IMR-90 (cell line): ENCODE measurements at regions not wholly inside any gene's neighbourhood (a gene's known extent, or its start where the extent isn't known, plus 50 kb on each side); places are given as distances from the start of the nearest gene placed in this dataset.

ENCODE experiments used
- ATAC-seq: fragments of 200-7000 bp; cut with Tn5 transposase; 2 replicates; pipeline ENCODE4 v1.9.1; 2020; ENCODE audit warnings: low read depth, mild to moderate bottlenecking, moderate library complexity
- BruUV-seq: library from RNA; stranded (reverse); fragments of 400-500 nt; replicated peaks from 2 replicates; lab custom pipeline; 2021; lab: Mats Ljungman, UMichigan
- CTCF ChIA-PET: fragments of 300-600 bp; formaldehyde crosslinking; extraction: SDS; loops from one replicate; lab custom pipeline; 2021; ENCODE audit warnings: antibody characterized with exemption; lab: Yijun Ruan, JAX
- POLR2A ChIA-PET: fragments of 300-600 bp; sonication (Branson Sonifier 250); formaldehyde crosslinking; loops from one replicate; lab custom pipeline; 2022; ENCODE audit warnings: antibody characterized with exemption; ENCODE audit not compliant: unreplicated experiment; lab: Charles Lee
- DNase-seq: peaks from one replicate; pipeline ENCODE4 v3.0.0; 2013
- H2AFZ ChIP-seq: replicated peaks from 2 replicates; pipeline ENCODE3; 2013; ENCODE audit warnings: low read length, mild to moderate bottlenecking; ENCODE audit not compliant: poor library complexity
- H2AK5ac ChIP-seq: 2 replicates; pipeline ENCODE4 v1.6.1; 2013; ENCODE audit warnings: low read depth, low read length, inconsistent platforms
- H2AK9ac ChIP-seq: replicated peaks from 2 replicates; pipeline ENCODE3; 2013; ENCODE audit warnings: mild to moderate bottlenecking, low read depth, low read length, moderate library complexity; ENCODE audit not compliant: poor library complexity
- H2BK120ac ChIP-seq: 2 replicates; pipeline ENCODE4 v1.6.1; 2013; ENCODE audit warnings: low read depth, low read length, inconsistent platforms
- H2BK15ac ChIP-seq: 3 replicates; pipeline ENCODE4 v1.6.1; 2013; ENCODE audit warnings: low read depth, low read length, inconsistent platforms
- H2BK20ac ChIP-seq: 2 replicates; pipeline ENCODE4 v1.6.1; 2013; ENCODE audit warnings: low read depth, mild to moderate bottlenecking, inconsistent platforms, low read length, moderate library complexity
- H2BK5ac ChIP-seq: 2 replicates; pipeline ENCODE4 v1.6.1; 2013; ENCODE audit warnings: mild to moderate bottlenecking, low read depth, low read length, inconsistent platforms; ENCODE audit not compliant: poor library complexity, severe bottlenecking
- H3K14ac ChIP-seq: replicated peaks from 2 replicates; pipeline ENCODE4 v1.6.1; 2013; ENCODE audit warnings: low read depth, low read length, inconsistent platforms
- H3K18ac ChIP-seq: 2 replicates; pipeline ENCODE4 v1.6.1; 2013; ENCODE audit warnings: low read depth, low read length, control low read depth
- H3K23ac ChIP-seq: 2 replicates; pipeline ENCODE4 v1.6.1; 2013; ENCODE audit warnings: low read depth, low read length, inconsistent platforms
- H3K27ac ChIP-seq: 2 replicates; pipeline ENCODE4 v1.5.1; 2013; ENCODE audit warnings: mild to moderate bottlenecking, control low read depth, low read length; ENCODE audit not compliant: insufficient read depth
- H3K27me3 ChIP-seq: 2 replicates; pipeline ENCODE4 v1.6.1; 2013; ENCODE audit warnings: low read length; ENCODE audit not compliant: control insufficient read depth, insufficient read depth
- H3K36me3 ChIP-seq: 2 replicates; pipeline ENCODE4 v1.6.1; 2013; ENCODE audit warnings: low read length, mixed read lengths; ENCODE audit not compliant: control insufficient read depth, insufficient read depth
- H3K4ac ChIP-seq: 2 replicates; pipeline ENCODE4 v1.6.1; 2013; ENCODE audit warnings: low read depth, low read length, inconsistent platforms
- H3K4me1 ChIP-seq: 2 replicates; pipeline ENCODE4 v1.6.1; 2013; ENCODE audit warnings: low read length, mixed read lengths; ENCODE audit not compliant: control insufficient read depth, insufficient read depth
- H3K4me2 ChIP-seq: 2 replicates; pipeline ENCODE4 v1.6.1; 2013; ENCODE audit warnings: low read depth, mild to moderate bottlenecking, control low read depth, low read length, moderate library complexity
- H3K4me3 ChIP-seq: 2 replicates; pipeline ENCODE4 v1.5.1; 2013; ENCODE audit warnings: low read depth, mild to moderate bottlenecking, control low read depth, low read length, moderate library complexity; ENCODE audit not compliant: insufficient read depth
- H3K56ac ChIP-seq: 2 replicates; pipeline ENCODE4 v1.6.1; 2013; ENCODE audit warnings: low read length, inconsistent platforms; ENCODE audit not compliant: insufficient read depth; ENCODE audit errors: extremely low read depth
- H3K79me1 ChIP-seq, 2 experiments: 2 replicates each; pipeline ENCODE4 v1.6.1; 2013; ENCODE audit warnings: low read length in 2 of 2, inconsistent platforms in 1 of 2, low read depth in 1 of 2
- H3K9ac ChIP-seq: 2 replicates; pipeline ENCODE4 v1.6.1; 2013; ENCODE audit warnings: low read depth, low read length, control low read depth
- H3K9me1 ChIP-seq: 2 replicates; pipeline ENCODE4 v1.6.1; 2013; ENCODE audit warnings: low read length, inconsistent platforms; ENCODE audit not compliant: insufficient read depth
- H3K9me3 ChIP-seq: 2 replicates; pipeline ENCODE4 v1.6.1; 2013; ENCODE audit warnings: low read length; ENCODE audit not compliant: control insufficient read depth, insufficient read depth
- H4K20me1 ChIP-seq: 2 replicates; pipeline ENCODE4 v1.6.1; 2013; ENCODE audit warnings: low read length, inconsistent platforms; ENCODE audit not compliant: insufficient read depth
- H4K5ac ChIP-seq: 2 replicates; pipeline ENCODE4 v1.6.1; 2013; ENCODE audit warnings: mild to moderate bottlenecking, low read depth, low read length, control low read depth
- H4K8ac ChIP-seq, 2 experiments: 2 replicates each; pipeline ENCODE4 v1.6.1; 2013; ENCODE audit warnings: low read depth in 2 of 2, low read length in 2 of 2, control low read depth in 1 of 2, inconsistent platforms in 1 of 2
- H4K91ac ChIP-seq: 2 replicates; pipeline ENCODE4 v1.6.1; 2013; ENCODE audit warnings: low read depth, low read length, inconsistent platforms; ENCODE audit not compliant: insufficient read depth
- BHLHE40 ChIP-seq: fragments of 150-350 bp; IDR thresholded peaks from 2 replicates; pipeline ENCODE4 v1.6.1; 2016; ENCODE audit warnings: mild to moderate bottlenecking, low read depth, low read length
- CEBPB ChIP-seq: IDR thresholded peaks from 2 replicates; pipeline ENCODE4 v1.6.1; 2012; ENCODE audit warnings: low read depth, low read length, improper control_type of control experiment
- CHD1 ChIP-seq: IDR thresholded peaks from 2 replicates; pipeline ENCODE4 v1.6.1; 2012; ENCODE audit warnings: low read depth, low read length, improper control_type of control experiment
- FOS ChIP-seq: fragments of 150-350 bp; IDR thresholded peaks from 2 replicates; pipeline ENCODE4 v1.6.1; 2016; ENCODE audit warnings: low read depth, low read length
- MAFK ChIP-seq: IDR thresholded peaks from 2 replicates; pipeline ENCODE4 v1.6.1; 2012; ENCODE audit warnings: low read depth, low read length, improper control_type of control experiment
- MAZ ChIP-seq: IDR thresholded peaks from 2 replicates; pipeline ENCODE4 v1.6.1; 2012; ENCODE audit warnings: low read depth, mild to moderate bottlenecking, low read length, improper control_type of control experiment, moderate library complexity, borderline replicate concordance
- NFE2L2 ChIP-seq: fragments of 150-350 bp; IDR thresholded peaks from 2 replicates; pipeline ENCODE4 v1.6.1; 2016; ENCODE audit warnings: low read depth, mild to moderate bottlenecking, low read length
- POLR2A ChIP-seq: IDR thresholded peaks from 2 replicates; pipeline ENCODE4 v1.6.1; 2012; ENCODE audit warnings: mild to moderate bottlenecking, low read depth, low read length
- RAD21 ChIP-seq: IDR thresholded peaks from 2 replicates; pipeline ENCODE4 v1.6.1; 2012; ENCODE audit warnings: low read length, improper control_type of control experiment
- RFX5 ChIP-seq: IDR thresholded peaks from 2 replicates; pipeline ENCODE4 v1.8.0; 2012; ENCODE audit warnings: low read depth, mild to moderate bottlenecking, low read length, moderate library complexity
- SMC3 ChIP-seq: fragments of 150-350 bp; IDR thresholded peaks from 2 replicates; pipeline ENCODE4 v1.6.1; 2016; ENCODE audit warnings: low read depth, mild to moderate bottlenecking, antibody characterized with exemption, low read length, moderate library complexity
- WGBS, 2 experiments: methylation state at CpG; one replicate each; pipeline versions ENCODE4 v1.1.5 to v1.1.7; 2013; ENCODE audit warnings: missing lambda C conversion rate in 2 of 2; ENCODE audit not compliant: insufficient read length in 1 of 2; ENCODE audit errors: extremely low coverage in 2 of 2; 5-methylcytosine and 5-hydroxymethylcytosine counted together
- dilution Hi-C: fragments of 300-500 bp; cut with HindIII; formaldehyde crosslinking; loops from one replicate; pipeline ENCODE4 v1.14.3; 2018; ENCODE audit warnings: low sequenced_read_pairs; ENCODE audit not compliant: unreplicated experiment
- in situ Hi-C: fragments of 300-500 bp; cut with MboI; formaldehyde crosslinking; loops from 3 replicates; pipeline ENCODE4 v1.14.3; 2019; ENCODE audit warnings: low sequenced_read_pairs, inconsistent platforms, mixed read lengths
- intact Hi-C: fragments of 100-400 bp; cut with micrococcal nuclease; formaldehyde crosslinking; loops from 2 replicates; pipeline ENCODE4 v1.10.0; 2022
- TF ChIP-seq, protein P1 (sequence below): fragments of 150-350 bp; IDR thresholded peaks from 2 replicates; pipeline ENCODE4 v1.6.1; 2017; ENCODE audit warnings: mild to moderate bottlenecking, antibody characterized with exemption, low read length, low read depth
- TF ChIP-seq, protein P2 (sequence below): conservative IDR thresholded peaks from 2 replicates; pipeline ENCODE4 v1.5.1; 2012; ENCODE audit warnings: mild to moderate bottlenecking, low read depth, low read length, improper control_type of control experiment

DNA sequence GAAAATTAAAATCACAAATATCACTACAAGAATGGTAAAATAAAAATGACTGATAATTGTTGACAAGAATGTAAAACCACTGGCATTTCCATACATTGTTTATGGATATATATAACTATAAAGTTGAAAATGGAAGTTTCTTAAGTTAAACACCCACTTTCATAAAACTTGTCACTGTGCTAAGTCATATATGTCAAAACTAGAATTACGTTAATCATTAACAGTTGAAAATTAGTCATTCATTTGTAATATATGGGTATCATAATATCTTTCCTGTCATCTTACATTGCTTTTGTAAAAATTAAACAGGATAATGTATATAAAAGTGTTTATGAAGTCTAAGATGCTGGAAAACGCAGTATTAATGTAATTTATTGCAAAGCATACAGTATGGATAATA, 1398.6 kb upstream of the ALCAM start:
- in situ Hi-C loops: no loop called here

More for the DNA sequence above, 1398.6 kb upstream of the ALCAM start:
- BruUV-seq: no TSS peak
- 0 out of 2 replicates have a peak, but pooled peaks cover 2% of the 10 kb centered on the region for H3K9me3 ChIP-seq
- ChIA-PET CTCF (no interaction called here), POLR2A (no interaction called here)
- H2BK5ac ChIP-seq: no peak overlapping the region
- H3K18ac ChIP-seq: no peak overlapping the region
- no peak overlapping the region for H3K4ac ChIP-seq
- no peak overlapping the region for H3K4me3 ChIP-seq
- no peak overlapping the region for H3K14ac ChIP-seq
- no peak overlapping the region for H2BK20ac ChIP-seq
- dilution Hi-C loops (no loop called here), intact Hi-C loops (no loop called here)
- H3K36me3 ChIP-seq: no peaks in the 10 kb centered on the region
- H4K8ac ChIP-seq: no peak overlapping the region
- no peak overlapping the region for H3K56ac ChIP-seq
- TF ChIP-seq RAD21 (no peak), NFE2L2 (no peak), BHLHE40 (no peak), RFX5 (no peak), MAFK (no peak), MAZ (no peak), SMC3 (no peak), CEBPB (no peak), POLR2A (no peak), CHD1 (no peak), FOS (no peak)
- TF ChIP-seq, protein P1, sequence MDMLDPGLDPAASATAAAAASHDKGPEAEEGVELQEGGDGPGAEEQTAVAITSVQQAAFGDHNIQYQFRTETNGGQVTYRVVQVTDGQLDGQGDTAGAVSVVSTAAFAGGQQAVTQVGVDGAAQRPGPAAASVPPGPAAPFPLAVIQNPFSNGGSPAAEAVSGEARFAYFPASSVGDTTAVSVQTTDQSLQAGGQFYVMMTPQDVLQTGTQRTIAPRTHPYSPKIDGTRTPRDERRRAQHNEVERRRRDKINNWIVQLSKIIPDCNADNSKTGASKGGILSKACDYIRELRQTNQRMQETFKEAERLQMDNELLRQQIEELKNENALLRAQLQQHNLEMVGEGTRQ: no peak
- TF ChIP-seq, protein P2, sequence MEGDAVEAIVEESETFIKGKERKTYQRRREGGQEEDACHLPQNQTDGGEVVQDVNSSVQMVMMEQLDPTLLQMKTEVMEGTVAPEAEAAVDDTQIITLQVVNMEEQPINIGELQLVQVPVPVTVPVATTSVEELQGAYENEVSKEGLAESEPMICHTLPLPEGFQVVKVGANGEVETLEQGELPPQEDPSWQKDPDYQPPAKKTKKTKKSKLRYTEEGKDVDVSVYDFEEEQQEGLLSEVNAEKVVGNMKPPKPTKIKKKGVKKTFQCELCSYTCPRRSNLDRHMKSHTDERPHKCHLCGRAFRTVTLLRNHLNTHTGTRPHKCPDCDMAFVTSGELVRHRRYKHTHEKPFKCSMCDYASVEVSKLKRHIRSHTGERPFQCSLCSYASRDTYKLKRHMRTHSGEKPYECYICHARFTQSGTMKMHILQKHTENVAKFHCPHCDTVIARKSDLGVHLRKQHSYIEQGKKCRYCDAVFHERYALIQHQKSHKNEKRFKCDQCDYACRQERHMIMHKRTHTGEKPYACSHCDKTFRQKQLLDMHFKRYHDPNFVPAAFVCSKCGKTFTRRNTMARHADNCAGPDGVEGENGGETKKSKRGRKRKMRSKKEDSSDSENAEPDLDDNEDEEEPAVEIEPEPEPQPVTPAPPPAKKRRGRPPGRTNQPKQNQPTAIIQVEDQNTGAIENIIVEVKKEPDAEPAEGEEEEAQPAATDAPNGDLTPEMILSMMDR: no peak
- no peak overlapping the region for H2AK9ac ChIP-seq
- ATAC-seq: no peak
- no CpG with 5 or more reads among the region's 2 CpGs for WGBS, 2 experiments
- H4K5ac ChIP-seq: no peak overlapping the region
- no peak overlapping the region for H3K9ac ChIP-seq
- no peaks in the 10 kb centered on the region for H4K20me1 ChIP-seq
- H4K91ac ChIP-seq: no peak overlapping the region
- no peak overlapping the region for H3K4me2 ChIP-seq
- H2AK5ac ChIP-seq: no peak overlapping the region
- DNase-seq: no peak
- H2BK120ac ChIP-seq: no peak overlapping the region
- H3K27me3 ChIP-seq: no peaks in the 10 kb centered on the region
- no peak overlapping the region for H3K23ac ChIP-seq
- H3K9me1 ChIP-seq: no peaks in the 10 kb centered on the region
- H2AFZ ChIP-seq: no peak overlapping the region
- no peak overlapping the region for H3K27ac ChIP-seq
- H3K79me1 ChIP-seq: no peaks in the 10 kb centered on the region
- H3K4me1 ChIP-seq: no peaks in the 10 kb centered on the region
- H2BK15ac ChIP-seq: no peak overlapping the region
